Breast epithelium (tissue), 4 donors: ENCODE measurements at regions not wholly inside any gene's neighbourhood (a gene's known extent, or its start where the extent isn't known, plus 50 kb on each side); places are given as distances from the start of the nearest gene placed in this dataset.
"Not testable (repeated sequence)": the region's sequence is repeated elsewhere in the genome, so short reads cannot be mapped to it uniquely, and the experiment has no call there.

Source experiments
- DNase-seq, 2 donors: peaks; one replicate each; pipeline ENCODE4 v3.0.0-alpha.2; 2019; ENCODE audit warnings: low spot score in 2 of 2
- H3K27ac ChIP-seq, 2 donors: fragments of 200-600 bp; sonication (generic) in 1 of 2; one replicate each; pipeline ENCODE4 v1.5.1; 2016 to 2019; ENCODE audit warnings: mild to moderate bottlenecking in 1 of 2
- H3K27me3 ChIP-seq, 2 donors: fragments of 200-600 bp; sonication (generic) in 1 of 2; one replicate each; pipeline versions ENCODE4 v1.5.1 to v1.6.0; 2017 to 2019; ENCODE audit warnings: control low read depth in 1 of 2, mild to moderate bottlenecking in 1 of 2
- H3K36me3 ChIP-seq: fragments of 200-600 bp; one replicate; pipeline ENCODE4 v1.5.1; 2019
- H3K4me1 ChIP-seq, 2 donors: fragments of 200-600 bp; sonication (generic); one replicate each; pipeline ENCODE4 v1.5.1; 2016 to 2019; ENCODE audit warnings: control low read depth in 1 of 2
- H3K4me3 ChIP-seq, 3 donors: fragments of 200-600 bp; sonication (generic); 1 replicate in 2 of 3; 2 replicates in 1 of 3; pipeline ENCODE4 v1.5.1; 2016 to 2019; ENCODE audit warnings: mild to moderate bottlenecking in 3 of 3, moderate library complexity in 2 of 3
- H3K9me3 ChIP-seq, 2 donors: fragments of 200-600 bp; sonication (generic) in 1 of 2; one replicate each; pipeline ENCODE4 v1.5.1; 2016 to 2019; ENCODE audit warnings: control low read depth in 1 of 2
- CTCF ChIP-seq, 3 donors: fragments of 450-650 bp; IDR thresholded peaks; one replicate each; pipeline ENCODE4 v1.5.1; 2016 to 2017; ENCODE audit warnings: antibody characterized with exemption in 3 of 3, mild to moderate bottlenecking in 3 of 3, moderate library complexity in 3 of 3
- POLR2A ChIP-seq: fragments of 450-650 bp; IDR thresholded peaks from one replicate; pipeline ENCODE4 v1.6.1; 2016; ENCODE audit warnings: antibody characterized with exemption, mild to moderate bottlenecking, moderate library complexity
- POLR2AphosphoS5 ChIP-seq, 3 donors: sonication (generic); formaldehyde crosslinking; IDR thresholded peaks; one replicate each; pipeline ENCODE4 v1.6.1; 2017; ENCODE audit warnings: antibody characterized with exemption in 3 of 3
- intact Hi-C: fragments of 100-400 bp; cut with DNase I; formaldehyde crosslinking; loops from one replicate; pipeline ENCODE4 v1.15.1; 2023; ENCODE audit warnings: low total_unique reads

GRCh38 chr14:43399289-43399688 is 1107.8 kb downstream of the FSCB start:
- intact Hi-C loops = no loop called here
- no peak overlapping the region for H3K27ac ChIP-seq
- no peak for DNase-seq
- H3K9me3 ChIP-seq = no peaks in the 10 kb centered on the region
- no peaks in the 10 kb centered on the region for H3K4me1 ChIP-seq
- H3K36me3 ChIP-seq = no peaks in the 10 kb centered on the region
- H3K4me3 ChIP-seq = no peak overlapping the region
- no peak for TF ChIP-seq POLR2AphosphoS5 (IDR thresholded peaks at IDR 0.05)
- TF ChIP-seq POLR2A = no peak
- TF ChIP-seq CTCF (IDR thresholded peaks at IDR 0.05) = no peak
- H3K27me3 ChIP-seq = no peaks in the 10 kb centered on the region

- DNase-seq, H3K4me1 ChIP-seq, H3K27me3 ChIP-seq, H3K9me3 ChIP-seq, H3K27ac ChIP-seq, H3K4me3 ChIP-seq, H3K36me3 ChIP-seq, intact Hi-C loops: not testable (repeated sequence)
These were observed 1136.6 kb downstream of the FSCB start for GRCh38 chr14:43370565-43370896.

GRCh38 chr14:43369710-43370564 is 1137.1 kb downstream of the FSCB start:
- Histone ChIP-seq H3K9me3 (no peaks in the 10 kb centered on the region), H3K27me3 (no peaks in the 10 kb centered on the region), H3K4me1 (no peaks in the 10 kb centered on the region), H3K36me3 (no peaks in the 10 kb centered on the region), H3K27ac (no peak overlapping the region), H3K4me3 (no peak overlapping the region)
- no peak for TF ChIP-seq CTCF (IDR thresholded peaks at IDR 0.05)
- no peak for TF ChIP-seq POLR2A
- TF ChIP-seq POLR2AphosphoS5 (IDR thresholded peaks at IDR 0.05) = no peak
- no peak for DNase-seq
- intact Hi-C loops = no loop called here

DNA sequence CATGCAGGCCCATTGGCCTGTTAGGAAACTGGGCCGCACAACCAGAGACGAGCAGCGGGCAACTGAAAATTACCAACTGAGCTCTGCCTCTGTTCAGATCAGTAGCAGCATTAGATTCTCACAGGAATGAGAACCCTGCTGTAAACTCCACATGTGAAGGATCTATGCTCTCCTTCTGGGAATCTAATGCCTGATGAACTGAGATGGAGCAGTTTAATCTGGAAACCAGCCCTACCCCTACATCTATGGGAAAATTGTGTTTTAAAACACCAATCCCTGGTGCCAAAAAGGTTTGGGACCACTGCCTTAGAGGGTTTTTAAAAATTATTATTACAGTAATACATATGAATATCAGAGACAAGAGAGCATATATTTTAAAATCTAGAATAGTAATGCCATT is 1144.5 kb downstream of the FSCB start:
- Histone ChIP-seq H3K36me3 (no peaks in the 10 kb centered on the region), H3K27ac (no peak overlapping the region), H3K4me1 (no peaks in the 10 kb centered on the region), H3K9me3 (no peaks in the 10 kb centered on the region), H3K4me3 (no peak overlapping the region), H3K27me3 (no peaks in the 10 kb centered on the region)
- TF ChIP-seq POLR2AphosphoS5 (IDR thresholded peaks at IDR 0.05) = no peak
- TF ChIP-seq CTCF (IDR thresholded peaks at IDR 0.05) = no peak
- TF ChIP-seq POLR2A = no peak
- DNase-seq = no peak
- intact Hi-C loops = no loop called here

DNA sequence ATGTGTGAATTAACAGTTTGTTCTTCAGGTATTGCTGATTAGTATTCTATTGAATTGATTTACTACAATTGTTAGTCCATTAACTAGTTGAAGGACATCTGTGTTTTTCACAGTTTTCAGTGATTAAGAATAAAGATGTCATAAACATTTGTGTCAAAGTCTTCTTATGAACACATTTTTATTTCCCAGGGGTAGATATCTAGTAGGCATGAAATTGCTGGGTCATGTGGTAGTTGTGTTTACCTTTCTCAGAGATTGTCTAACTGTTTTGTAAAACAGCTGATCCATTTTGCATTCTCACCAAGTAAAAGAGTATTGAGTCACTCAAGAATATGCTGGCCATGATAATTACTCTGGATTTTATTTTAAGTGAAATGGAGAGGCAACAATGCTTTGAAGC is 1145.3 kb downstream of the FSCB start:
- H3K27ac ChIP-seq = no peak overlapping the region
- DNase-seq = no peak
- H3K27me3 ChIP-seq = no peaks in the 10 kb centered on the region
- H3K9me3 ChIP-seq = no peaks in the 10 kb centered on the region
- H3K36me3 ChIP-seq = no peaks in the 10 kb centered on the region
- no peak overlapping the region for H3K4me3 ChIP-seq
- TF ChIP-seq CTCF (IDR thresholded peaks at IDR 0.05) (no peak), POLR2AphosphoS5 (IDR thresholded peaks at IDR 0.05) (no peak), POLR2A (no peak)
- no peaks in the 10 kb centered on the region for H3K4me1 ChIP-seq
- intact Hi-C loops = no loop called here

DNA sequence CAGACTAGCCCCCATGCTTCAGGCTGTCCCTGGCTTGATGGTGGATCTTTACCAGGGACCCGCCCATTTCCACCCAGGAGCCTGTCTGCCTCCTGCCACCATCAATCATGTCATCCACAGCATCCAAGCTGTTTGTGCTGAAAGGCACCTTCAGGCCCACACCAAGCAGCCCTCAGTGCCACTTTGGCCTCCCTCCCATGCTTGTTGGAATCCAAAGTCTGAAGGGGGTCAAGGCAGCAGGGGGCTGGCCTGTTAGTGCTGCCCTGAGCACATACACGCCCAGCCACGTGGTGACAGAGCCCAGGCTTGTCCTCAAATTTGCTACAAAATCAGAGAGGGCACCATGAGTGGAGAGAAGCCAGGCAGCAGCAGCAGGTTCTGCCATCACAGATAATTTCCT is 1146.8 kb downstream of the FSCB start:
- no peaks in the 10 kb centered on the region for H3K36me3 ChIP-seq
- no peak for TF ChIP-seq POLR2A
- TF ChIP-seq POLR2AphosphoS5 (IDR thresholded peaks at IDR 0.05) = no peak
- TF ChIP-seq CTCF (IDR thresholded peaks at IDR 0.05) = no peak
- no peaks in the 10 kb centered on the region for H3K9me3 ChIP-seq
- no peaks in the 10 kb centered on the region for H3K27me3 ChIP-seq
- DNase-seq = no peak
- no peak overlapping the region for H3K27ac ChIP-seq
- H3K4me3 ChIP-seq = no peak overlapping the region
- no peaks in the 10 kb centered on the region for H3K4me1 ChIP-seq
- intact Hi-C loops = no loop called here
